GM12878 (cell line): ENCODE measurements at regions not wholly inside any gene's neighbourhood (a gene's known extent, or its start where the extent isn't known, plus 50 kb on each side); places are given as distances from the start of the nearest gene placed in this dataset.

ENCODE experiments used
- ETV6 ChIP-seq, 2 experiments: fragments of 450-650 bp in 1 of 2; IDR thresholded peaks in 1 of 2; conservative IDR thresholded peaks in 1 of 2; 2 replicates each; pipeline ENCODE4 v1.6.1; 2014; ENCODE audit warnings: antibody characterized with exemption in 1 of 2, borderline replicate concordance in 1 of 2, low read depth in 1 of 2, mild to moderate bottlenecking in 1 of 2, moderate library complexity in 1 of 2
- HDGF ChIP-seq: fragments of 450-650 bp; IDR thresholded peaks from 2 replicates; pipeline ENCODE4 v1.6.1; 2016; ENCODE audit warnings: antibody characterized with exemption
- YBX1 ChIP-seq: fragments of 450-650 bp; IDR thresholded peaks from 2 replicates; pipeline ENCODE4 v1.6.1; 2016; ENCODE audit warnings: antibody characterized with exemption
- TF ChIP-seq, protein P1 (sequence below): IDR thresholded peaks from 2 replicates; pipeline ENCODE4 v1.6.1; 2012; ENCODE audit warnings: low read length, inconsistent platforms
- TF ChIP-seq, protein P2 (sequence below), 3 experiments: IDR thresholded peaks in 2 of 3; conservative IDR thresholded peaks in 1 of 3; 2 replicates each; pipeline ENCODE4 v1.5.1; 2011; ENCODE audit warnings: low read depth in 3 of 3, low read length in 3 of 3, mild to moderate bottlenecking in 3 of 3, control low read depth in 2 of 3, moderate library complexity in 2 of 3, inconsistent platforms in 1 of 3, mixed read lengths in 1 of 3; ENCODE audit not compliant: control insufficient read depth in 2 of 3, insufficient read depth in 1 of 3; ENCODE audit errors: extremely low read depth in 1 of 3
- TF ChIP-seq, protein P3 (sequence below): IDR thresholded peaks from 2 replicates; pipeline ENCODE4 v1.6.1; 2012; ENCODE audit warnings: mild to moderate bottlenecking, low read depth, low read length

DNA sequence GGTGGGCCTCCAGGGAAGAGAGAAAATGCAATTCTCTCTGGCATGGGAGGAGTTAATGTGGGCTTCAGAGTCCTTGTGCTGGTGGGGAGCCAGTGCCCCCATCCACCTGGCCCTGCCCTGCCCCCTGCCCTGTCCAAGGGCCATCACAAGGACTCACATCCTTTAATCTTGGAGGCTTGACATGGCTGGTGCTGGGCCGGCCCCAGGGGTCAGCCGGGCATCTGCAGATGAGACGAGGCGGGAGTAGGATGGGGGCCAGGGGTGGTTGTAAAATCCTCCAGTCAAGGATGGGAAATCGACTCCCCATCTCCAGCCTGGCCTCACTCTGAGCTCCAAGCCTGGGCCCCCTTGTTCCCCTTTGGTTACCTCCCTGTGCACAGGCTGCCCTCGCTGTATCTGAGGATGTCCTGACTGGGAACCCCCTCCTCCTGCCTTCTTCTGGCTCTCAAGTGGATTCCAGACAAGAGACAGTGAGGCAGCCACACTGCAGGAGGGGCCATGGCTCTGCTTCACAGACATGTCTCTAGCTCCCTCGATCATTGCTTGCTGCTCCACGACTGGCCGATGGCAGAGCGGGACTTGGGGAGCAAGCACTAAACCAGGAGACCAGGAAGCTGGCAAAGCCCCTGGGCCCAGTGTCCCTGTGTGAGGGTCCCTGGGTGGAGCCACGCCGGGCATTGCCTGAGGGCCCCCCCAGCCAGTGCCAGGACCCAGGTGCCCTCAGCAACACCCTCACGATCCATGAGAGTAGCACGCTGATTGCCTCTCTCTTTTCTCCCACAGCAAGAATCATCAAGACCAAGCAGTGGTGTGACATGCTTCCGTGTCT is 1120.5 kb downstream of the BRD1 start:
- TF ChIP-seq, protein P1, sequence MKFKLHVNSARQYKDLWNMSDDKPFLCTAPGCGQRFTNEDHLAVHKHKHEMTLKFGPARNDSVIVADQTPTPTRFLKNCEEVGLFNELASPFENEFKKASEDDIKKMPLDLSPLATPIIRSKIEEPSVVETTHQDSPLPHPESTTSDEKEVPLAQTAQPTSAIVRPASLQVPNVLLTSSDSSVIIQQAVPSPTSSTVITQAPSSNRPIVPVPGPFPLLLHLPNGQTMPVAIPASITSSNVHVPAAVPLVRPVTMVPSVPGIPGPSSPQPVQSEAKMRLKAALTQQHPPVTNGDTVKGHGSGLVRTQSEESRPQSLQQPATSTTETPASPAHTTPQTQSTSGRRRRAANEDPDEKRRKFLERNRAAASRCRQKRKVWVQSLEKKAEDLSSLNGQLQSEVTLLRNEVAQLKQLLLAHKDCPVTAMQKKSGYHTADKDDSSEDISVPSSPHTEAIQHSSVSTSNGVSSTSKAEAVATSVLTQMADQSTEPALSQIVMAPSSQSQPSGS = no peak
- no peak for TF ChIP-seq YBX1
- TF ChIP-seq, protein P2, sequence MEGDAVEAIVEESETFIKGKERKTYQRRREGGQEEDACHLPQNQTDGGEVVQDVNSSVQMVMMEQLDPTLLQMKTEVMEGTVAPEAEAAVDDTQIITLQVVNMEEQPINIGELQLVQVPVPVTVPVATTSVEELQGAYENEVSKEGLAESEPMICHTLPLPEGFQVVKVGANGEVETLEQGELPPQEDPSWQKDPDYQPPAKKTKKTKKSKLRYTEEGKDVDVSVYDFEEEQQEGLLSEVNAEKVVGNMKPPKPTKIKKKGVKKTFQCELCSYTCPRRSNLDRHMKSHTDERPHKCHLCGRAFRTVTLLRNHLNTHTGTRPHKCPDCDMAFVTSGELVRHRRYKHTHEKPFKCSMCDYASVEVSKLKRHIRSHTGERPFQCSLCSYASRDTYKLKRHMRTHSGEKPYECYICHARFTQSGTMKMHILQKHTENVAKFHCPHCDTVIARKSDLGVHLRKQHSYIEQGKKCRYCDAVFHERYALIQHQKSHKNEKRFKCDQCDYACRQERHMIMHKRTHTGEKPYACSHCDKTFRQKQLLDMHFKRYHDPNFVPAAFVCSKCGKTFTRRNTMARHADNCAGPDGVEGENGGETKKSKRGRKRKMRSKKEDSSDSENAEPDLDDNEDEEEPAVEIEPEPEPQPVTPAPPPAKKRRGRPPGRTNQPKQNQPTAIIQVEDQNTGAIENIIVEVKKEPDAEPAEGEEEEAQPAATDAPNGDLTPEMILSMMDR (IDR thresholded peaks at IDR 0.05 in 2 of 3, conservative IDR thresholded peaks at IDR 0.05 in 1 of 3; ENCODE audit: control insufficient read depth in 2 of 3, extremely low read depth in 1 of 3, insufficient read depth in 1 of 3, low read depth in 3 of 3, low read length in 3 of 3) = no peak
- no peak for TF ChIP-seq HDGF
- TF ChIP-seq, protein P3, sequence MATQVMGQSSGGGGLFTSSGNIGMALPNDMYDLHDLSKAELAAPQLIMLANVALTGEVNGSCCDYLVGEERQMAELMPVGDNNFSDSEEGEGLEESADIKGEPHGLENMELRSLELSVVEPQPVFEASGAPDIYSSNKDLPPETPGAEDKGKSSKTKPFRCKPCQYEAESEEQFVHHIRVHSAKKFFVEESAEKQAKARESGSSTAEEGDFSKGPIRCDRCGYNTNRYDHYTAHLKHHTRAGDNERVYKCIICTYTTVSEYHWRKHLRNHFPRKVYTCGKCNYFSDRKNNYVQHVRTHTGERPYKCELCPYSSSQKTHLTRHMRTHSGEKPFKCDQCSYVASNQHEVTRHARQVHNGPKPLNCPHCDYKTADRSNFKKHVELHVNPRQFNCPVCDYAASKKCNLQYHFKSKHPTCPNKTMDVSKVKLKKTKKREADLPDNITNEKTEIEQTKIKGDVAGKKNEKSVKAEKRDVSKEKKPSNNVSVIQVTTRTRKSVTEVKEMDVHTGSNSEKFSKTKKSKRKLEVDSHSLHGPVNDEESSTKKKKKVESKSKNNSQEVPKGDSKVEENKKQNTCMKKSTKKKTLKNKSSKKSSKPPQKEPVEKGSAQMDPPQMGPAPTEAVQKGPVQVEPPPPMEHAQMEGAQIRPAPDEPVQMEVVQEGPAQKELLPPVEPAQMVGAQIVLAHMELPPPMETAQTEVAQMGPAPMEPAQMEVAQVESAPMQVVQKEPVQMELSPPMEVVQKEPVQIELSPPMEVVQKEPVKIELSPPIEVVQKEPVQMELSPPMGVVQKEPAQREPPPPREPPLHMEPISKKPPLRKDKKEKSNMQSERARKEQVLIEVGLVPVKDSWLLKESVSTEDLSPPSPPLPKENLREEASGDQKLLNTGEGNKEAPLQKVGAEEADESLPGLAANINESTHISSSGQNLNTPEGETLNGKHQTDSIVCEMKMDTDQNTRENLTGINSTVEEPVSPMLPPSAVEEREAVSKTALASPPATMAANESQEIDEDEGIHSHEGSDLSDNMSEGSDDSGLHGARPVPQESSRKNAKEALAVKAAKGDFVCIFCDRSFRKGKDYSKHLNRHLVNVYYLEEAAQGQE = no peak
- no peak for TF ChIP-seq ETV6 (conservative IDR thresholded peaks at IDR 0.05 in 1 of 2, IDR thresholded peaks at IDR 0.05 in 1 of 2; ENCODE audit: borderline replicate concordance in 1 of 2, low read depth in 1 of 2)
